BLaER1 (cell line): ENCODE measurements at regions not wholly inside any gene's neighbourhood (a gene's known extent, or its start where the extent isn't known, plus 50 kb on each side); places are given as distances from the start of the nearest gene placed in this dataset.

ENCODE experiments used
- H3K27ac ChIP-seq: shearing (Covaris generic); formaldehyde crosslinking; 2 replicates; pipeline ENCODE4 v1.8.1; 2022
- H3K27me3 ChIP-seq: shearing (Covaris generic); formaldehyde crosslinking; 2 replicates; pipeline ENCODE4 v1.8.1; 2022
- H3K36me3 ChIP-seq: shearing (Covaris generic); formaldehyde crosslinking; 2 replicates; pipeline ENCODE4 v1.8.1; 2022
- H3K4me1 ChIP-seq: shearing (Covaris generic); formaldehyde crosslinking; 2 replicates; pipeline ENCODE4 v1.8.1; 2022
- H3K4me2 ChIP-seq: shearing (Covaris generic); formaldehyde crosslinking; 2 replicates; pipeline ENCODE4 v1.8.1; 2022
- H3K4me3 ChIP-seq: shearing (Covaris generic); formaldehyde crosslinking; 2 replicates; pipeline ENCODE4 v1.8.1; 2022
- H3K9ac ChIP-seq: shearing (Covaris generic); formaldehyde crosslinking; 2 replicates; pipeline ENCODE4 v1.8.1; 2022
- H3K9me3 ChIP-seq: shearing (Covaris generic); formaldehyde crosslinking; 2 replicates; pipeline ENCODE4 v1.8.1; 2022
- H4K20me1 ChIP-seq: shearing (Covaris generic); formaldehyde crosslinking; 2 replicates; pipeline ENCODE4 v1.8.1; 2022
- Cebpa-rat ChIP-seq: shearing (Covaris generic); IDR thresholded peaks from 2 replicates; pipeline ENCODE4 v1.8.1; 2022

DNA sequence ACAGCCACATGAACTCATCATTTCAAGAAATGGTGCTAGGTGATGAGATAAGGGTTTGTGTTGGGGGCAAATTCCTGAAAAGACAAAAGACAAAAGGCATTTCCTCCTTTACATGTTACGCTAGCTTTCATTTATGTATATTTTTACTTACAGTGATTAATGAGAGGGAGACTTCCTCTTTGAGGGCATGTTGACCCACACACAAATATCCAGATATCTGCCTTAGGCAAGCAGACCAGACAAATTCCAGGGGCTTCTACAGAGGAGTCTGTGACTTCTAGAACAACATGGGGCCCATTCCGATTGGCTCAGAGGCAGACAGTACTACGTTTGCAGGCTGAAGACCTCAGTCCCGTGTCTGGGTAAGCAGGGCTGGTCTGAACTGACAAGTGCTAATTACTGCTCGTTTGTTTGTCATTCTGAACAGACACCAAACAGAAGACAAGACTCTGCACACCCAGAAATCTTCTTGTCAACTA, 74.8 kb upstream of the ST6GAL2 start:
- Histone ChIP-seq H3K4me1 (peaks cover 15% of the 10 kb centered on the region), H3K27me3 (no peaks in the 10 kb centered on the region), H4K20me1 (no peaks in the 10 kb centered on the region), H3K27ac (no peak overlapping the region), H3K4me2 (peak overlapping the region; percentile 26), H3K9ac (no peak overlapping the region), H3K4me3 (no peak overlapping the region), H3K9me3 (no peaks in the 10 kb centered on the region), H3K36me3 (no peaks in the 10 kb centered on the region)
- TF ChIP-seq Cebpa-rat: no peak

GRCh38 chr2:106961328-106961727, 75.4 kb upstream of the ST6GAL2 start:
- Histone ChIP-seq H3K9ac (no peak overlapping the region), H3K4me3 (no peak overlapping the region), H3K36me3 (no peaks in the 10 kb centered on the region), H4K20me1 (no peaks in the 10 kb centered on the region), H3K27me3 (no peaks in the 10 kb centered on the region), H3K4me2 (no peak overlapping the region), H3K27ac (no peak overlapping the region), H3K4me1 (peaks cover 15% of the 10 kb centered on the region), H3K9me3 (no peaks in the 10 kb centered on the region)
- no peak for TF ChIP-seq Cebpa-rat

DNA sequence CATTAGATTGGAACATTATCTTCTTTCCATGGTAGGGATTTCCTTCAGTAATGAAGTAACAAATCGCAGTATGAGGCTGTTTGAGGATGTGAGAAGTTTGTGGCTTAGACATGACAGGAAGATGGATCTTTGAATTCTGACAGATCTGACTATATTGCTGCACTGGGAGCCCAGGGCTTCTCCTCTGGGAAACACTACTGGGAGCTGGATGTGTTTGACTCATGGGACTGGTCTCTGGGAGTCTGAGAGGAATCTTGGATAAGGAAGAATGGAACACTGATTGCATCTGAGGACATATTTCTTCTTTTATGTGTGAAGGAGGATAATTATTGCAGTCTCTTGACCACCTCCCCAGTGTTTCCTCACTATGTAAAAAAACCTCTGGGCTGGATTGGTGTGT, 77.2 kb upstream of the ST6GAL2 start:
- no peak for TF ChIP-seq Cebpa-rat
- no peak overlapping the region for H3K9ac ChIP-seq
- no peak overlapping the region for H3K4me3 ChIP-seq
- H3K4me1 ChIP-seq: peaks cover 15% of the 10 kb centered on the region
- no peaks in the 10 kb centered on the region for H3K36me3 ChIP-seq
- no peak overlapping the region for H3K4me2 ChIP-seq
- H3K27ac ChIP-seq: no peak overlapping the region
- no peaks in the 10 kb centered on the region for H3K27me3 ChIP-seq
- H3K9me3 ChIP-seq: no peaks in the 10 kb centered on the region
- no peaks in the 10 kb centered on the region for H4K20me1 ChIP-seq

- no peak for TF ChIP-seq Cebpa-rat
- no peaks in the 10 kb centered on the region for H3K27me3 ChIP-seq
- H4K20me1 ChIP-seq: no peaks in the 10 kb centered on the region
- no peak overlapping the region for H3K4me3 ChIP-seq
- H3K9me3 ChIP-seq: no peaks in the 10 kb centered on the region
- no peak overlapping the region for H3K4me2 ChIP-seq
- H3K9ac ChIP-seq: no peak overlapping the region
- H3K4me1 ChIP-seq: peaks cover 15% of the 10 kb centered on the region
- no peaks in the 10 kb centered on the region for H3K36me3 ChIP-seq
- no peak overlapping the region for H3K27ac ChIP-seq
Measured at GRCh38 chr2:106963893-106964292, 77.9 kb upstream of the ST6GAL2 start.

- no peaks in the 10 kb centered on the region for H3K27me3 ChIP-seq
- no peak overlapping the region for H3K9ac ChIP-seq
- H3K9me3 ChIP-seq: no peaks in the 10 kb centered on the region
- peaks cover 6% of the 10 kb centered on the region for H3K4me1 ChIP-seq
- no peak overlapping the region for H3K4me2 ChIP-seq
- no peaks in the 10 kb centered on the region for H3K36me3 ChIP-seq
- no peak overlapping the region for H3K4me3 ChIP-seq
- H3K27ac ChIP-seq: no peak overlapping the region
- no peak for TF ChIP-seq Cebpa-rat
- H4K20me1 ChIP-seq: no peaks in the 10 kb centered on the region
Measured at GRCh38 chr2:106965611-106966010, 79.6 kb upstream of the ST6GAL2 start.

DNA sequence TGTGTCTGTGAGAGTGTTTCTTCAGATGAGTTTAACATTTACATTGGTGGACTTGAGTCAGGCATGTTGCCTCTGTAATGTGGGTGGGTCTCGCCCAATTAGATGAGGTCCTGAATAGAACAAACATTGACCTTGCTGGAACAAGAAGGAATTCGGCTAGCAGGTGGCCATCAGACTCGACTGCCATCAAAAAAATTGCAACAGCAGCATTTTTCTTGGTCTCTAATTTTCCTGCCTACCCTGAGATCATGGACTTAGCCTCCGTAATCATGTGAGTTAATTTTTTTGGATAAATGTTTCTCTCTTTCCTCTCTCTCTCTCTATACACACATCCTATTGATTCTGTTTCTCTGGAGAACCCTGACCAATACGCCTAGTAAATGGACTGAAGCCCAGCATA, 83.8 kb upstream of the ST6GAL2 start:
- Histone ChIP-seq H3K9ac (no peak overlapping the region), H3K27me3 (no peaks in the 10 kb centered on the region), H4K20me1 (no peaks in the 10 kb centered on the region), H3K36me3 (no peaks in the 10 kb centered on the region), H3K4me3 (no peak overlapping the region), H3K4me1 (no peaks in the 10 kb centered on the region), H3K27ac (no peak overlapping the region), H3K9me3 (no peaks in the 10 kb centered on the region), H3K4me2 (no peak overlapping the region)
- TF ChIP-seq Cebpa-rat: no peak

- H4K20me1 ChIP-seq: no peaks in the 10 kb centered on the region
- no peaks in the 10 kb centered on the region for H3K27me3 ChIP-seq
- no peak for TF ChIP-seq Cebpa-rat
- no peaks in the 10 kb centered on the region for H3K9me3 ChIP-seq
- no peak overlapping the region for H3K27ac ChIP-seq
- H3K36me3 ChIP-seq: no peaks in the 10 kb centered on the region
- no peak overlapping the region for H3K9ac ChIP-seq
- H3K4me2 ChIP-seq: no peak overlapping the region
- no peak overlapping the region for H3K4me3 ChIP-seq
- H3K4me1 ChIP-seq: no peaks in the 10 kb centered on the region
Measured at GRCh38 chr2:106970471-106971261, 84.7 kb upstream of the ST6GAL2 start.

DNA sequence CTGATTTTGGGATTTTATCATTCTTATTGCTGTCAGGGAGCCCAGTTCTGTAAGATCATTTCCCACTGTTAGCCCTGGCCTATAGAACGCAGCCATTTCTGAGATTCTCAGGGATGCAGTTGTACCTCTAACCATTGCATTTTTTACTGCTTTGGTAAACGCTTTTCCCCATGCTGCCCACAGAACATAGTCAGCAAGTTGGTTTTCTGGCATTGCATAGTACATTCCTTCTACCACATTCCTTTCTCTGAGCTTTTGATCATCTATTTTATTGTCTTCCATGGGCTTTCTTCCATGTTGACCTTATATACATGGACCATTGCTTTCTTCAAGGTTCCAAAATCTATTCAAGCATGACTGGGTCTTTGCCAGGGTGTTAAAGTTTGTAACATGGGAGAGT, 86.8 kb upstream of the ST6GAL2 start:
- H3K27me3 ChIP-seq: no peaks in the 10 kb centered on the region
- no peaks in the 10 kb centered on the region for H3K9me3 ChIP-seq
- TF ChIP-seq Cebpa-rat: no peak
- no peak overlapping the region for H3K4me3 ChIP-seq
- no peaks in the 10 kb centered on the region for H4K20me1 ChIP-seq
- no peak overlapping the region for H3K27ac ChIP-seq
- no peak overlapping the region for H3K9ac ChIP-seq
- H3K4me1 ChIP-seq: no peaks in the 10 kb centered on the region
- H3K36me3 ChIP-seq: no peaks in the 10 kb centered on the region
- no peak overlapping the region for H3K4me2 ChIP-seq

- no peak overlapping the region for H3K4me2 ChIP-seq
- no peaks in the 10 kb centered on the region for H3K36me3 ChIP-seq
- no peaks in the 10 kb centered on the region for H3K27me3 ChIP-seq
- no peak overlapping the region for H3K9ac ChIP-seq
- no peak overlapping the region for H3K4me3 ChIP-seq
- no peak overlapping the region for H3K27ac ChIP-seq
- no peaks in the 10 kb centered on the region for H4K20me1 ChIP-seq
- no peaks in the 10 kb centered on the region for H3K4me1 ChIP-seq
- no peak for TF ChIP-seq Cebpa-rat
- no peaks in the 10 kb centered on the region for H3K9me3 ChIP-seq
Measured at GRCh38 chr2:106974891-106975290, 88.9 kb upstream of the ST6GAL2 start.

DNA sequence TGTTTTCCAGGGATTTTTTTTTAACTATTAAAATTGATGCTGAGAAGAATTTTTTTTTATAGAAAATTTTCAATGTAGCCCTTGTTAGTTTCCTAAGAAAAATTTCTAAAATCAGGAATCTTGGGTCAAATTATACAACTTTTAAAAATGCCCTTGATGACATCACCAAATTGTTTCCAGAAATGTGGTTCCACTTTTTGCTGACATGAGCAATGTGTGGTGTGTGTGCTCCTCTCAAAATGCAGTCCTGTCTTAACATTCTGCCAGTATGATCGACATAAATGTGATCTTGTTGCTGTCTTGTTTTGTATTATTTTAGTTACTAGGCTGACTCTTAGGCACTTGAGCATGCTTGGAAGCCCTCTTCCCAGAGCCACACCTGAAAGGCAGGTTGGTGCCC, 89.7 kb upstream of the ST6GAL2 start:
- Histone ChIP-seq H3K4me2 (no peak overlapping the region), H4K20me1 (no peaks in the 10 kb centered on the region), H3K27me3 (no peaks in the 10 kb centered on the region), H3K9ac (no peak overlapping the region), H3K4me3 (no peak overlapping the region), H3K36me3 (no peaks in the 10 kb centered on the region), H3K9me3 (no peaks in the 10 kb centered on the region), H3K4me1 (no peaks in the 10 kb centered on the region), H3K27ac (no peak overlapping the region)
- no peak for TF ChIP-seq Cebpa-rat
